Fibroblast of lung (primary cell): ENCODE measurements at regions not wholly inside any gene's neighbourhood (a gene's known extent, or its start where the extent isn't known, plus 50 kb on each side); places are given as distances from the start of the nearest gene placed in this dataset.

ENCODE experiments used
- EZH2 ChIP-seq: IDR thresholded peaks from 2 replicates; pipeline ENCODE4 v1.5.1; 2012; ENCODE audit warnings: low read length, control low read depth, mild to moderate bottlenecking; ENCODE audit errors: missing control alignments
- TF ChIP-seq, protein P1 (sequence below), 2 donors: IDR thresholded peaks in 1 of 2; conservative IDR thresholded peaks in 1 of 2; 1 replicate in 1 of 2; 2 replicates in 1 of 2; pipeline ENCODE4 v1.5.1; 2011 to 2012; ENCODE audit warnings: low read length in 2 of 2, control low read depth in 1 of 2, inconsistent platforms in 1 of 2, low read depth in 1 of 2, mild to moderate bottlenecking in 1 of 2

DNA sequence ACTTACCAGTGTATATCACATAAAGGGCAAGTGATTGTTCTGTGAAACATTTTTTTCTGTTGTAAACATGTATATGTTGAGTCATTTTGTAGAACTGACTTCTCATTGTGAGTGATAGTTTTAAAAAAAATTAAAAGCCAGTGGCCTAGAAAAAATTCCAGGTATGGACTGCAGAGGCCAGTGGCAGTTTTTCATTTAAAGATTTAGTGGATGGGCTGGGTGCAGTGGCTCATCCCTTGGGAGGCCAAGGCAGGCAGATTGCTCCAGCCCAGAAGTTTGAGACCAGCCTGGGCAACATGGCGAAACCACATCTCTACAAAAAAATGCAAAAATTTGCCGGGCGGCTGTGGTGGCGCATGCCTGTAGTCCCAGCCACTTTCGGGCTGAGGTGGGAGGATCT, 84.7 kb upstream of the MDM1 start:
- TF ChIP-seq, protein P1, sequence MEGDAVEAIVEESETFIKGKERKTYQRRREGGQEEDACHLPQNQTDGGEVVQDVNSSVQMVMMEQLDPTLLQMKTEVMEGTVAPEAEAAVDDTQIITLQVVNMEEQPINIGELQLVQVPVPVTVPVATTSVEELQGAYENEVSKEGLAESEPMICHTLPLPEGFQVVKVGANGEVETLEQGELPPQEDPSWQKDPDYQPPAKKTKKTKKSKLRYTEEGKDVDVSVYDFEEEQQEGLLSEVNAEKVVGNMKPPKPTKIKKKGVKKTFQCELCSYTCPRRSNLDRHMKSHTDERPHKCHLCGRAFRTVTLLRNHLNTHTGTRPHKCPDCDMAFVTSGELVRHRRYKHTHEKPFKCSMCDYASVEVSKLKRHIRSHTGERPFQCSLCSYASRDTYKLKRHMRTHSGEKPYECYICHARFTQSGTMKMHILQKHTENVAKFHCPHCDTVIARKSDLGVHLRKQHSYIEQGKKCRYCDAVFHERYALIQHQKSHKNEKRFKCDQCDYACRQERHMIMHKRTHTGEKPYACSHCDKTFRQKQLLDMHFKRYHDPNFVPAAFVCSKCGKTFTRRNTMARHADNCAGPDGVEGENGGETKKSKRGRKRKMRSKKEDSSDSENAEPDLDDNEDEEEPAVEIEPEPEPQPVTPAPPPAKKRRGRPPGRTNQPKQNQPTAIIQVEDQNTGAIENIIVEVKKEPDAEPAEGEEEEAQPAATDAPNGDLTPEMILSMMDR (conservative IDR thresholded peaks at IDR 0.05 in 1 of 2, IDR thresholded peaks at IDR 0.05 in 1 of 2; ENCODE audit: low read depth in 1 of 2, low read length in 2 of 2), result no peak
- no peak for TF ChIP-seq EZH2
